Left lung (tissue), 4 donors: ENCODE measurements at regions not wholly inside any gene's neighbourhood (a gene's known extent, or its start where the extent isn't known, plus 50 kb on each side); places are given as distances from the start of the nearest gene placed in this dataset.

ENCODE experiments used
- ATAC-seq: fragments of 200-7000 bp; cut with Tn5 transposase; one replicate; pipeline ENCODE4 v1.9.1; 2020; ENCODE audit warnings: moderate library complexity
- DNase-seq, 4 donors: peaks; one replicate each; pipeline ENCODE4 v3.0.0-alpha.2; 2013 to 2020
- H3K27ac ChIP-seq, 2 donors: fragments of 200-600 bp; sonication (generic) in 1 of 2; one replicate each; pipeline versions ENCODE4 v1.5.0 to v1.8.0; 2020 to 2021
- H3K27me3 ChIP-seq, 2 donors: fragments of 200-600 bp; sonication (generic) in 1 of 2; one replicate each; pipeline versions ENCODE4 v1.5.0 to v1.8.0; 2020 to 2021
- H3K36me3 ChIP-seq, 2 donors: fragments of 200-600 bp; sonication (generic) in 1 of 2; one replicate each; pipeline versions ENCODE4 v1.5.0 to v1.8.0; 2020 to 2021
- H3K4me1 ChIP-seq, 2 donors: fragments of 200-600 bp; one replicate each; pipeline ENCODE4 v1.8.0; 2021
- H3K4me3 ChIP-seq, 2 donors: fragments of 200-600 bp; sonication (generic) in 1 of 2; one replicate each; pipeline versions ENCODE4 v1.5.0 to v1.8.0; 2020 to 2021; ENCODE audit warnings: mild to moderate bottlenecking in 1 of 2
- H3K9me3 ChIP-seq, 2 donors: fragments of 200-600 bp; sonication (generic) in 1 of 2; one replicate each; pipeline versions ENCODE4 v1.5.0 to v1.8.0; 2020 to 2021
- intact Hi-C, 2 donors: fragments of 100-400 bp; cut with DNase I; formaldehyde crosslinking; loops; one replicate each; pipeline versions ENCODE4 v1.11.2 to v1.14.2; 2022
- TF ChIP-seq, protein P1 (sequence below), 2 donors: fragments of 200-600 bp; sonication (generic) in 1 of 2; IDR thresholded peaks; one replicate each; pipeline versions ENCODE4 v1.5.0 to v1.8.0; 2021; ENCODE audit warnings: antibody characterized with exemption in 2 of 2
- donor health status: DM: no; HTN: yes; CAD: no.
- donor health status: DM: no; HTN: no; CAD: no.

DNA sequence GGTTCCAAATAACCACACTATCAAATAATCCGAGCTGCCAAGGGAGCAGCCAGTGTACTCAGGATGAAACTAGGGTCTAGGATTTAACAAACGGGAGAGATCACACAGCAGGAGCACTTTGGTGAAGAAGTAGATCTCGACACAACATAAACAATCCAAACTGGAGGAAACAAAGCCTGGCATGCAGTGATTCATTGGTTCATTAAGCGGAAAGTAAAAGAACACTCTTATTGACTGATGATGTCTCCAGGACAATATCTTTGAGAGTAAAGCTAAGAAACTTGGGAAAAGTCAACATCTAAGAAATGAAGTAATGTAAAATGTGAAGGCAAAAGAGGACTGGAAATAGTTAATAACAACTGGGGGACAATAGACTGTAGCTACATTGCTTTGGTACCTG is 1478.3 kb upstream of the CDH9 start:
- no peak overlapping the region for H3K4me3 ChIP-seq
- no peaks in the 10 kb centered on the region for H3K4me1 ChIP-seq
- TF ChIP-seq, protein P1, sequence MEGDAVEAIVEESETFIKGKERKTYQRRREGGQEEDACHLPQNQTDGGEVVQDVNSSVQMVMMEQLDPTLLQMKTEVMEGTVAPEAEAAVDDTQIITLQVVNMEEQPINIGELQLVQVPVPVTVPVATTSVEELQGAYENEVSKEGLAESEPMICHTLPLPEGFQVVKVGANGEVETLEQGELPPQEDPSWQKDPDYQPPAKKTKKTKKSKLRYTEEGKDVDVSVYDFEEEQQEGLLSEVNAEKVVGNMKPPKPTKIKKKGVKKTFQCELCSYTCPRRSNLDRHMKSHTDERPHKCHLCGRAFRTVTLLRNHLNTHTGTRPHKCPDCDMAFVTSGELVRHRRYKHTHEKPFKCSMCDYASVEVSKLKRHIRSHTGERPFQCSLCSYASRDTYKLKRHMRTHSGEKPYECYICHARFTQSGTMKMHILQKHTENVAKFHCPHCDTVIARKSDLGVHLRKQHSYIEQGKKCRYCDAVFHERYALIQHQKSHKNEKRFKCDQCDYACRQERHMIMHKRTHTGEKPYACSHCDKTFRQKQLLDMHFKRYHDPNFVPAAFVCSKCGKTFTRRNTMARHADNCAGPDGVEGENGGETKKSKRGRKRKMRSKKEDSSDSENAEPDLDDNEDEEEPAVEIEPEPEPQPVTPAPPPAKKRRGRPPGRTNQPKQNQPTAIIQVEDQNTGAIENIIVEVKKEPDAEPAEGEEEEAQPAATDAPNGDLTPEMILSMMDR (IDR thresholded peaks at IDR 0.05), result no peak
- H3K9me3 ChIP-seq, result peaks cover 0 to 10% of the 10 kb centered on the region in 2 donors
- no peaks in the 10 kb centered on the region for H3K27me3 ChIP-seq
- H3K27ac ChIP-seq, result no peak overlapping the region
- ATAC-seq (no peak), DNase-seq (no peak)
- no peaks in the 10 kb centered on the region for H3K36me3 ChIP-seq
- intact Hi-C loops, result no loop called here

DNA sequence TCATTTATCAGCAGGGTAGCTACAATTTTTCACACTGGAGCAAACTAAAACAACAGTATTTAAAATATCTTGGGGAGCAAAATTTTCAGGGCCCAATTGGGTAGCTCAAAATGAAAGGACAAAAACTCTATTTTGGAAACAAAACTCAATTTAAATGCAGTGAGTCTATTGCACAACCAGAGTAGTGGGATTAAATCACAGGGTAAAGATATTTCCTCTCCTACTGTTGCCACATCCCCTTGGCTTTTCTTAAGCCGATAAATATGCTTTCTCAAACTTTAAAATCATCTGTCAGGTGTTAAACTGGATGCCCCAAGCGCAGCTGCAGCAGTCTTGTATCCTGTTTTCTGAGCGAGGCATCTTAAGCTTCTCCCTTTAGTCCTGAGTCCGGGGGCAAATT is 1474.3 kb upstream of the CDH9 start:
- no peak overlapping the region for H3K4me3 ChIP-seq
- peaks cover 0 to 11% of the 10 kb centered on the region in 2 donors for H3K9me3 ChIP-seq
- TF ChIP-seq, protein P1 (IDR thresholded peaks at IDR 0.05), result no peak
- no peaks in the 10 kb centered on the region for H3K36me3 ChIP-seq
- H3K27me3 ChIP-seq, result no peaks in the 10 kb centered on the region
- DNase-seq, result no peak
- H3K27ac ChIP-seq, result no peak overlapping the region
- H3K4me1 ChIP-seq, result no peaks in the 10 kb centered on the region
- intact Hi-C loops, result no loop called here
- no peak for ATAC-seq

DNA sequence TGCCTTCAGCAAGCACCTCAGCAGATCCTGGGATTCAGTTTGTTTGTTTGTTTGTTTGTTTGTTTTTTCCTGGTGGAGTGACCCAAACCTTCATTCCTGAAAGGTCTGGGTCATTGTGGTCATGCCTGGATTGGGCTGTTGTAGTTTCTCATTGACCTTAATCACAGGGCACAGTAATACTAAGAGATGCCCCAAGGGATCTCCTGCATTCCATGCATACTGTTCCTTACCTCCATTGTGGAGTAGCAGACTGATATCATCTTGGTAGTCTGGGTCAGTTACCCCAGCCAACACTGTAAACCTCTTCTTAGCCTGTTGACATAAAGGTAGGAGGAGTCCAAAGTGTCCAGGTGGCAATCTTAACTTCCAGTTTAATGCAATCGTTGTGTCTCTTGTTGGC is 1466.7 kb upstream of the CDH9 start:
- no peak overlapping the region for H3K4me3 ChIP-seq
- H3K27me3 ChIP-seq, result no peaks in the 10 kb centered on the region
- ATAC-seq (no peak), DNase-seq (no peak)
- H3K9me3 ChIP-seq, result peaks cover 0 to 25% of the 10 kb centered on the region in 2 donors
- no peaks in the 10 kb centered on the region for H3K36me3 ChIP-seq
- no peak overlapping the region for H3K27ac ChIP-seq
- intact Hi-C loops, result no loop called here
- TF ChIP-seq, protein P1 (IDR thresholded peaks at IDR 0.05), result no peak
- H3K4me1 ChIP-seq, result no peaks in the 10 kb centered on the region

DNA sequence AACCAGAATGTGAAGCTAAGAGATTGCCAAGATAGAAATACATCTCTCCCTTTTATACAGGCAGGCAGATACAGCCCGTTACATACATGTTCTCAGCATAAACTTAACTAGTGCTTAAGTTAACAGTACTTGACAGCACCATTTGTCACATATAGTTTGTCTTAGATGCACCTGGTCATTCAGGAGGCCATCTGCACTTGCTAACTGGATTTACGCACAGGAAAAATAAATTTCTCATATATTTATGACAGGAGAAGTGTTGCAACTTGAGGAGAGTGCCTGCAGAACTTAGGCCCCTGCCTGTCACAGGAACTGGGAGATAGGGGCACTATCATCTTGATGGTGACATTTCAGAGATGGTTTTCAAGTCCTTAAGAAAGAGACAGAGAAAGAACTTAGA is 1462.1 kb upstream of the CDH9 start:
- ATAC-seq, result no peak
- Histone ChIP-seq H3K4me1 (no peaks in the 10 kb centered on the region), H3K9me3 (peaks cover 0 to 2% of the 10 kb centered on the region in 2 donors), H3K27ac (no peak overlapping the region), H3K27me3 (no peaks in the 10 kb centered on the region), H3K36me3 (no peaks in the 10 kb centered on the region), H3K4me3 (no peak overlapping the region)
- intact Hi-C loops, result no loop called here
- TF ChIP-seq, protein P1 (IDR thresholded peaks at IDR 0.05), result no peak
- DNase-seq, result no peak

DNA sequence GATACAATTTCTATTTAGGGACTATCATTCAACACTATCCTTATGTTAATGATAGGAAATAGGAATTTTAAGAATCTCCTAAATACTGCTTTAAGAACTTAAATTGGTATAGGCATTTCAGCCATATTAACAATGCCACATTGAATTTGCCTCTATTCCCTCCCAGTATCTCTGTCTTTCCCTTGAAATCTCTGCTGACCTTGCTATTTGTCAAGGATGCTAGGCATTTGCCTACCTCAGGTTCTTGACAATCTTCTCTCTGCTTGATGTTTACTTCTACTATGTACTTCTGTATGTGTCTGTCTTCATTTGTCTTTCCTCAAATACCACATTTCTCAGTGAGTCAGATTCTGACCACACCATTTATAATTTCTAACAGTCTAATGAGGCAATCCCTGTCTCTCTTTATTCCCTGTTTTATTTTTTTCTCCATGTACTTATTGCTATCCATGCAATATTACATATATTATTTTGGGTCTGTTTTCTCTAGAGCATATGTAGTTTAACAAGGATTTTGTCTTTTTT is 1461.4 kb upstream of the CDH9 start:
- DNase-seq, result no peak
- Histone ChIP-seq H3K27me3 (no peaks in the 10 kb centered on the region), H3K27ac (no peak overlapping the region), H3K4me3 (no peak overlapping the region), H3K9me3 (no peaks in the 10 kb centered on the region), H3K36me3 (no peaks in the 10 kb centered on the region), H3K4me1 (no peaks in the 10 kb centered on the region)
- TF ChIP-seq, protein P1 (IDR thresholded peaks at IDR 0.05), result no peak
- ATAC-seq, result no peak
- intact Hi-C loops, result no loop called here
